GM19025 (cell line): ENCODE measurements at regions not wholly inside any gene's neighbourhood (a gene's known extent, or its start where the extent isn't known, plus 50 kb on each side); places are given as distances from the start of the nearest gene placed in this dataset.
A peak's percentile ranks its signal among the peaks of the same experiment; 100 is the strongest.
"Not testable (repeated sequence)": the region's sequence is repeated elsewhere in the genome, so short reads cannot be mapped to it uniquely, and the experiment has no call there.

Source experiments
- ATAC-seq: cut with Tn5 transposase; IDR thresholded peaks from one replicate; pipeline ENCODE4 v1.9.1; 2021; ENCODE audit warnings: mild to moderate bottlenecking, low read depth, moderate library complexity; ENCODE audit not compliant: unreplicated experiment

GRCh38 chr16:85234310-85235204 is 122.3 kb upstream of the CIBAR2 start:
- no peak for ATAC-seq

GRCh38 chr16:85235991-85236817 is 123.9 kb upstream of the CIBAR2 start:
- peak; percentile 30 for ATAC-seq

- ATAC-seq = no peak
These were observed 124.5 kb upstream of the CIBAR2 start for GRCh38 chr16:85236818-85237150.

GRCh38 chr16:85237817-85238216 is 125.5 kb upstream of the CIBAR2 start:
- ATAC-seq = no peak

GRCh38 chr16:85238233-85238647 is 126.0 kb upstream of the CIBAR2 start:
- no peak for ATAC-seq

GRCh38 chr16:85239239-85239638 is 127.0 kb upstream of the CIBAR2 start:
- no peak for ATAC-seq

- ATAC-seq = no peak
These were observed 127.6 kb upstream of the CIBAR2 start for GRCh38 chr16:85239871-85240270.

GRCh38 chr16:85240982-85241924 is 129.0 kb upstream of the CIBAR2 start:
- ATAC-seq = no peak

- ATAC-seq = no peak
These were observed 129.9 kb upstream of the CIBAR2 start for GRCh38 chr16:85242140-85242539.

- ATAC-seq = no peak
These were observed 131.0 kb upstream of the CIBAR2 start for GRCh38 chr16:85243308-85243707.

GRCh38 chr16:85244452-85244851 is 132.2 kb upstream of the CIBAR2 start:
- ATAC-seq = not testable (repeated sequence)

- ATAC-seq = no peak
These were observed 133.3 kb upstream of the CIBAR2 start for GRCh38 chr16:85245307-85246172.

GRCh38 chr16:85246473-85246872 is 134.2 kb upstream of the CIBAR2 start:
- no peak for ATAC-seq

GRCh38 chr16:85246973-85247372 is 134.7 kb upstream of the CIBAR2 start:
- no peak for ATAC-seq

GRCh38 chr16:85248342-85248741 is 136.1 kb upstream of the CIBAR2 start:
- no peak for ATAC-seq

- no peak for ATAC-seq
These were observed 136.6 kb upstream of the CIBAR2 start for GRCh38 chr16:85248857-85249256.

GRCh38 chr16:85249418-85250146 is 137.3 kb upstream of the CIBAR2 start:
- no peak for ATAC-seq

- ATAC-seq = no peak
These were observed 137.8 kb upstream of the CIBAR2 start for GRCh38 chr16:85250147-85250463.

GRCh38 chr16:85250609-85251223 is 138.4 kb upstream of the CIBAR2 start:
- ATAC-seq = no peak
